NT2/D1 (cell line): ENCODE measurements at regions not wholly inside any gene's neighbourhood (a gene's known extent, or its start where the extent isn't known, plus 50 kb on each side); places are given as distances from the start of the nearest gene placed in this dataset.

ENCODE experiments used
- DNase-seq: peaks from one replicate; pipeline ENCODE4 v3.0.0-alpha.2; 2011; ENCODE audit warnings: low read depth, low spot score
- H3K27me3 ChIP-seq: 2 replicates; pipeline ENCODE4 v1.6.0; 2011; ENCODE audit warnings: mild to moderate bottlenecking; ENCODE audit not compliant: insufficient read length, insufficient read depth
- H3K36me3 ChIP-seq: 2 replicates; pipeline ENCODE4 v1.6.1; 2011; ENCODE audit warnings: mild to moderate bottlenecking, low read length, mixed read lengths; ENCODE audit not compliant: insufficient read depth, insufficient read length
- H3K4me1 ChIP-seq: 2 replicates; pipeline ENCODE4 v1.5.1; 2011; ENCODE audit not compliant: insufficient read depth, insufficient read length
- H3K4me3 ChIP-seq: 2 replicates; pipeline ENCODE4 v1.5.1; 2011; ENCODE audit warnings: low read depth; ENCODE audit not compliant: insufficient read length
- H3K9ac ChIP-seq: 2 replicates; pipeline ENCODE4 v1.6.0; 2011; ENCODE audit warnings: low read depth; ENCODE audit not compliant: insufficient read length
- H3K9me3 ChIP-seq: 2 replicates; pipeline ENCODE4 v1.5.1; 2011; ENCODE audit warnings: mild to moderate bottlenecking, low read length; ENCODE audit not compliant: insufficient read depth
- SUZ12 ChIP-seq: IDR thresholded peaks from 2 replicates; pipeline ENCODE4 v1.6.1; 2011; ENCODE audit not compliant: insufficient read length, insufficient read depth; ENCODE audit errors: extremely low read depth
- YY1 ChIP-seq: IDR thresholded peaks from 2 replicates; pipeline ENCODE4 v1.6.1; 2011; ENCODE audit not compliant: insufficient read length, insufficient read depth
- ZNF274 ChIP-seq: IDR thresholded peaks from 2 replicates; pipeline ENCODE4 v1.6.1; 2011; ENCODE audit warnings: mild to moderate bottlenecking, low read depth, low read length

- DNase-seq, result no peak
- no peak for TF ChIP-seq YY1
- TF ChIP-seq ZNF274, result no peak
- TF ChIP-seq SUZ12, result no peak
- H3K27me3 ChIP-seq, result no peaks in the 10 kb centered on the region
- H3K9me3 ChIP-seq, result no peaks in the 10 kb centered on the region
- H3K4me1 ChIP-seq, result no peaks in the 10 kb centered on the region
- no peaks in the 10 kb centered on the region for H3K36me3 ChIP-seq
- H3K4me3 ChIP-seq, result no peak overlapping the region
- no peak overlapping the region for H3K9ac ChIP-seq
These were observed 138.9 kb upstream of the SETBP1 start for GRCh38 chr18:44541781-44542180.

GRCh38 chr18:44543387-44543786 is 137.3 kb upstream of the SETBP1 start:
- no peak for TF ChIP-seq YY1
- no peak for TF ChIP-seq SUZ12
- TF ChIP-seq ZNF274, result no peak
- Histone ChIP-seq H3K4me3 (no peak overlapping the region), H3K9ac (no peak overlapping the region), H3K9me3 (no peaks in the 10 kb centered on the region), H3K4me1 (no peaks in the 10 kb centered on the region), H3K27me3 (no peaks in the 10 kb centered on the region), H3K36me3 (no peaks in the 10 kb centered on the region)
- no peak for DNase-seq

- Histone ChIP-seq H3K9ac (no peak overlapping the region), H3K4me1 (no peaks in the 10 kb centered on the region), H3K27me3 (no peaks in the 10 kb centered on the region), H3K4me3 (no peak overlapping the region), H3K36me3 (no peaks in the 10 kb centered on the region), H3K9me3 (no peaks in the 10 kb centered on the region)
- no peak for DNase-seq
- TF ChIP-seq SUZ12 (no peak), ZNF274 (no peak), YY1 (no peak)
These were observed 135.2 kb upstream of the SETBP1 start for GRCh38 chr18:44545359-44545985.

GRCh38 chr18:44546954-44547353 is 133.7 kb upstream of the SETBP1 start:
- no peak for DNase-seq
- TF ChIP-seq YY1, result no peak
- TF ChIP-seq SUZ12, result no peak
- TF ChIP-seq ZNF274, result no peak
- Histone ChIP-seq H3K9me3 (no peaks in the 10 kb centered on the region), H3K4me3 (no peak overlapping the region), H3K4me1 (no peaks in the 10 kb centered on the region), H3K27me3 (no peaks in the 10 kb centered on the region), H3K36me3 (no peaks in the 10 kb centered on the region), H3K9ac (no peak overlapping the region)

- Histone ChIP-seq H3K9ac (no peak overlapping the region), H3K9me3 (no peaks in the 10 kb centered on the region), H3K4me3 (no peak overlapping the region), H3K36me3 (no peaks in the 10 kb centered on the region), H3K4me1 (no peaks in the 10 kb centered on the region), H3K27me3 (no peaks in the 10 kb centered on the region)
- DNase-seq, result no peak
- TF ChIP-seq SUZ12 (no peak), ZNF274 (no peak), YY1 (no peak)
These were observed 132.1 kb upstream of the SETBP1 start for GRCh38 chr18:44548291-44549221.

GRCh38 chr18:44552706-44553105 is 128.0 kb upstream of the SETBP1 start:
- DNase-seq, result peak; percentile 25
- Histone ChIP-seq H3K9me3 (no peaks in the 10 kb centered on the region), H3K4me1 (no peaks in the 10 kb centered on the region), H3K27me3 (no peaks in the 10 kb centered on the region), H3K4me3 (no peak overlapping the region), H3K9ac (no peak overlapping the region), H3K36me3 (no peaks in the 10 kb centered on the region)
- TF ChIP-seq SUZ12 (no peak), ZNF274 (no peak), YY1 (no peak)

- Histone ChIP-seq H3K4me3 (no peak overlapping the region), H3K4me1 (no peaks in the 10 kb centered on the region), H3K27me3 (no peaks in the 10 kb centered on the region), H3K9ac (no peak overlapping the region), H3K36me3 (no peaks in the 10 kb centered on the region), H3K9me3 (no peaks in the 10 kb centered on the region)
- TF ChIP-seq YY1 (no peak), SUZ12 (no peak), ZNF274 (no peak)
- DNase-seq, result no peak
These were observed 124.4 kb upstream of the SETBP1 start for GRCh38 chr18:44556296-44556695.
